ENCODE measurements at regions not wholly inside any gene's neighbourhood (a gene's known extent, or its start where the extent isn't known, plus 50 kb on each side); places are given as distances from the start of the nearest gene placed in this dataset.

- no peak for TF ChIP-seq EZH2 (IDR thresholded peaks at IDR 0.05; ENCODE audit: borderline replicate concordance, low read depth, low read length, severe bottlenecking)
- TF ChIP-seq CTCF (IDR thresholded peaks at IDR 0.05; ENCODE audit: borderline replicate concordance, extremely low read depth, low read length, poor library complexity, severe bottlenecking): no peak
Measured at GRCh38 chr6:147126618-147127022, 77.6 kb upstream of the STXBP5 start.
